Neural progenitor cell (in vitro differentiated cells): ENCODE measurements at regions not wholly inside any gene's neighbourhood (a gene's known extent, or its start where the extent isn't known, plus 50 kb on each side); places are given as distances from the start of the nearest gene placed in this dataset.

Experiments used
- DNase-seq: peaks from one replicate; pipeline ENCODE4 v3.0.0-alpha.2; 2016; ENCODE audit warnings: low spot score
- H2AFZ ChIP-seq: fragments of 200-600 bp; sonication (generic); replicated peaks from 2 replicates; pipeline ENCODE4 v1.6.1; 2016; ENCODE audit warnings: antibody characterized with exemption
- H3F3A ChIP-seq: fragments of 200-600 bp; sonication (generic); 2 replicates; pipeline ENCODE4 v1.6.1; 2016; ENCODE audit warnings: antibody characterized with exemption, low read depth
- H3K27ac ChIP-seq: fragments of 200-600 bp; sonication (generic); 2 replicates; pipeline ENCODE4 v1.5.1; 2016; ENCODE audit warnings: mild to moderate bottlenecking
- H3K27me3 ChIP-seq: fragments of 200-600 bp; sonication (generic); 2 replicates; pipeline ENCODE4 v1.6.1; 2016; ENCODE audit warnings: mild to moderate bottlenecking, moderate library complexity
- H3K36me3 ChIP-seq: fragments of 200-600 bp; sonication (generic); 2 replicates; pipeline ENCODE4 v1.5.1; 2016
- H3K4me1 ChIP-seq: fragments of 200-600 bp; sonication (generic); 2 replicates; pipeline ENCODE4 v1.6.1; 2016; ENCODE audit warnings: mixed run types
- H3K4me2 ChIP-seq: fragments of 200-600 bp; sonication (generic); 2 replicates; pipeline ENCODE4 v1.6.1; 2016
- H3K4me3 ChIP-seq: fragments of 200-600 bp; sonication (generic); 2 replicates; pipeline ENCODE4 v1.5.1; 2016
- H3K79me2 ChIP-seq: fragments of 200-600 bp; sonication (generic); 2 replicates; pipeline ENCODE4 v1.6.1; 2016; ENCODE audit warnings: low read depth
- H3K9ac ChIP-seq: fragments of 200-600 bp; sonication (generic); 2 replicates; pipeline ENCODE4 v1.6.1; 2016
- H3K9me3 ChIP-seq: fragments of 200-600 bp; sonication (generic); 2 replicates; pipeline ENCODE4 v1.5.1; 2016; ENCODE audit warnings: low read depth
- H4K20me1 ChIP-seq: fragments of 200-600 bp; sonication (generic); 2 replicates; pipeline ENCODE4 v1.6.1; 2016; ENCODE audit warnings: low read depth
- H3K27ac Mint-ChIP-seq: 3 replicates; pipeline ENCODE4 v1.8.0; 2021; ENCODE audit warnings: mixed read lengths
- H3K27me3 Mint-ChIP-seq: 2 replicates; pipeline ENCODE4 v1.8.0; 2022; ENCODE audit warnings: low read depth, mild to moderate bottlenecking, inconsistent platforms, moderate library complexity, mixed read lengths; ENCODE audit not compliant: insufficient read depth
- H3K36me3 Mint-ChIP-seq: 3 replicates; pipeline ENCODE4 v1.8.0; 2021; ENCODE audit warnings: mixed read lengths
- H3K4me1 Mint-ChIP-seq: 3 replicates; pipeline ENCODE4 v1.8.0; 2021; ENCODE audit warnings: mixed read lengths
- H3K4me3 Mint-ChIP-seq: 3 replicates; pipeline ENCODE4 v1.8.0; 2021; ENCODE audit warnings: mild to moderate bottlenecking, moderate library complexity, mixed read lengths
- H3K9me3 Mint-ChIP-seq: 3 replicates; pipeline ENCODE4 v1.8.0; 2020; ENCODE audit warnings: mixed read lengths
- EZH2 ChIP-seq: fragments of 200-600 bp; sonication (generic); IDR thresholded peaks from 2 replicates; pipeline ENCODE4 v1.6.1; 2017; ENCODE audit warnings: antibody characterized with exemption, mild to moderate bottlenecking, moderate library complexity
- EZH2phosphoT487 ChIP-seq: fragments of 200-600 bp; sonication (generic); IDR thresholded peaks from 2 replicates; pipeline ENCODE4 v1.6.1; 2017; ENCODE audit warnings: antibody characterized with exemption
- TF ChIP-seq, protein P1 (sequence below): fragments of 200-600 bp; sonication (generic); IDR thresholded peaks from 2 replicates; pipeline ENCODE4 v1.5.1; 2017; ENCODE audit warnings: antibody characterized with exemption, mild to moderate bottlenecking

DNA sequence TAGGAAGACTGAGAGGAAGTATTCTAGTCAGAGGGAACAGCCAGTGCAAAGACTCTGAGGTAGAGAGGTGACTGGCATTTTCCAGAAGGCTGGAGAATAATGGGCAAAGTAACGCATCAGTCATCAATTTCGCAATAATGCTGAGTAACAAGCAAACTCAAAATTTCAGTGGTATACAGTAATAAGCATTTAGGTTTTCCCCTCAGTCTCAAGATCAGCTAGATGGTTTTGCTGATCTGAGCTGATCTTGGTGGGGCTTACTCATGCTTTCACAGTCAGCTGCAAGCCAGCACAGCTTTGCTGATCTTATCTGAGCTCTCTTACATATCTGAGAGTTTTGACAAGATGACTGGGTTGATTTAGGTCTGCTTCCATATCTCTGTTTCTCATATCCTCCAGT is 108.7 kb downstream of the TSEN15 start:
- no peak for TF ChIP-seq EZH2
- TF ChIP-seq, protein P1, sequence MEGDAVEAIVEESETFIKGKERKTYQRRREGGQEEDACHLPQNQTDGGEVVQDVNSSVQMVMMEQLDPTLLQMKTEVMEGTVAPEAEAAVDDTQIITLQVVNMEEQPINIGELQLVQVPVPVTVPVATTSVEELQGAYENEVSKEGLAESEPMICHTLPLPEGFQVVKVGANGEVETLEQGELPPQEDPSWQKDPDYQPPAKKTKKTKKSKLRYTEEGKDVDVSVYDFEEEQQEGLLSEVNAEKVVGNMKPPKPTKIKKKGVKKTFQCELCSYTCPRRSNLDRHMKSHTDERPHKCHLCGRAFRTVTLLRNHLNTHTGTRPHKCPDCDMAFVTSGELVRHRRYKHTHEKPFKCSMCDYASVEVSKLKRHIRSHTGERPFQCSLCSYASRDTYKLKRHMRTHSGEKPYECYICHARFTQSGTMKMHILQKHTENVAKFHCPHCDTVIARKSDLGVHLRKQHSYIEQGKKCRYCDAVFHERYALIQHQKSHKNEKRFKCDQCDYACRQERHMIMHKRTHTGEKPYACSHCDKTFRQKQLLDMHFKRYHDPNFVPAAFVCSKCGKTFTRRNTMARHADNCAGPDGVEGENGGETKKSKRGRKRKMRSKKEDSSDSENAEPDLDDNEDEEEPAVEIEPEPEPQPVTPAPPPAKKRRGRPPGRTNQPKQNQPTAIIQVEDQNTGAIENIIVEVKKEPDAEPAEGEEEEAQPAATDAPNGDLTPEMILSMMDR, result no peak
- no peak for TF ChIP-seq EZH2phosphoT487
- peaks cover 4% of the 10 kb centered on the region for H3K4me1 ChIP-seq
- H3K4me1 Mint-ChIP-seq, result peaks cover 10% of the 10 kb centered on the region

DNA sequence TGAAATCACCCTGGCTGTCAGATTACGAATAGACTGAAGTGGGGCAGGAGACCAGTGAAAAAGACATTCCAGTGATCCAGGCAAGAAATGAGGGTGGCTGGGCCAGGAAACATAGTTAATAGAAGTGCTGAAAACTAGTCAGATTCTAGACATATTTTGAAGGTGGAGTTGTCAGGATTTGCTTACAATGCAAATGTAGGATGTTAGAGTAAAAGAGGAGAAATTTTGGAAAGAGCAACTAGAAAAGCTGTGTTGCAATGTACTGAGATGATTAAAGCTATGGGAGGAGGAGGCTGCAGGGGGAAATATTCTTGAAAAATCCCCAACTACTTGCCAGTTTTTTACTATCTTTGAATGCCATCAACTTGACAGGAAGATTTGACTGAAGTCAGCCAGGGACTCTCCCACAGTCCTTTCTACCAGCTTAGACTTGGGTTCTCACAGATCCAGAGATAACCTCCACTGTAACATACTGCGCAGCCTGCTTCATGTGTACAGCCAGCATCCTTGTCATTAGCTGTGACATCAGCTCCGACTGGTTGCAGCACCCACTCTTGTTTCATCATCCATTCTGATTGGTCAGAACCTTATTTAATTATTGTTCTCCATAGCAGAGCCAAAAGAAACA is 109.7 kb downstream of the TSEN15 start:
- H3K4me1 ChIP-seq, result peaks cover 4% of the 10 kb centered on the region
- H3F3A ChIP-seq, result no peaks in the 10 kb centered on the region
- no peak overlapping the region for H2AFZ ChIP-seq
- Mint-ChIP-seq H3K36me3 (peaks cover 2% of the 10 kb centered on the region), H3K27ac (no peak overlapping the region), H3K9me3 (peaks cover 4% of the 10 kb centered on the region), H3K4me1 (peaks cover 10% of the 10 kb centered on the region), H3K27me3 (peaks cover 2% of the 10 kb centered on the region), H3K4me3 (no peak overlapping the region)
- no peak overlapping the region for H3K9ac ChIP-seq
- no peak overlapping the region for H3K4me2 ChIP-seq
- no peak overlapping the region for H3K4me3 ChIP-seq
- no peak overlapping the region for H3K27ac ChIP-seq
- H3K79me2 ChIP-seq, result no peaks in the 10 kb centered on the region
- no peaks in the 10 kb centered on the region for H3K9me3 ChIP-seq
- no peaks in the 10 kb centered on the region for H3K27me3 ChIP-seq
- H3K36me3 ChIP-seq, result no peaks in the 10 kb centered on the region
- no peaks in the 10 kb centered on the region for H4K20me1 ChIP-seq
- TF ChIP-seq, protein P1, result no peak
- TF ChIP-seq EZH2 (no peak), EZH2phosphoT487 (no peak)
- DNase-seq, result no peak

More for the DNA sequence above, 108.7 kb downstream of the TSEN15 start:
- Histone ChIP-seq H3K4me3 (no peak overlapping the region), H3K9me3 (no peaks in the 10 kb centered on the region), H3K27ac (no peak overlapping the region), H3K9ac (no peak overlapping the region), H3K4me2 (no peak overlapping the region), H3K36me3 (no peaks in the 10 kb centered on the region), H4K20me1 (no peaks in the 10 kb centered on the region), H2AFZ (no peak overlapping the region), H3F3A (no peaks in the 10 kb centered on the region), H3K27me3 (no peaks in the 10 kb centered on the region), H3K79me2 (no peaks in the 10 kb centered on the region)
- Mint-ChIP-seq H3K9me3 (peaks cover 3% of the 10 kb centered on the region), H3K27me3 (peaks cover 2% of the 10 kb centered on the region), H3K36me3 (peaks cover under 1% of the 10 kb centered on the region), H3K4me3 (no peak overlapping the region), H3K27ac (no peak overlapping the region)
- no peak for DNase-seq

DNA sequence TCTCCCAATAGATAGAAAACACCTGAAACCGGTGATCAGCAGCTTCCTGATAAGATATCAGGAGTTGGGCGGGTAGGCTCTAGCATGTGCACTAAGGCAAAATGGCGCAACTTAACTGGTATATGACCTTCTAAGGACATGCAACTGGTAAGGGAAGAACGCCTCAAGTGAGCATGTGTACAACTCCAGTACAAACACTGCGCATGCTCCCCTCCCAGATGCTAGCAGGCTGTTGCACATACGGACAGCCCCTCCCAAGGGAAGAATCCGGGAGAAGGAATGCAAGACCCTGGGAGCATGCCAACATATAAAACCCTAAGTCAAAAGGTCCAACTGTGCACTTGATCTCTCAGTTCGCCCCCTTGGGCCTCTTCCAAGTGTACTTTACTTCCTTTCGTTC is 110.8 kb downstream of the TSEN15 start:
- peaks cover 2% of the 10 kb centered on the region for H3K4me1 Mint-ChIP-seq
- Histone ChIP-seq H3K27ac (no peak overlapping the region), H4K20me1 (no peaks in the 10 kb centered on the region), H3F3A (no peaks in the 10 kb centered on the region), H3K9ac (no peak overlapping the region), H3K4me2 (no peak overlapping the region), H3K4me1 (no peaks in the 10 kb centered on the region), H3K36me3 (no peaks in the 10 kb centered on the region), H3K9me3 (no peaks in the 10 kb centered on the region), H3K79me2 (no peaks in the 10 kb centered on the region), H3K4me3 (no peak overlapping the region), H2AFZ (no peak overlapping the region), H3K27me3 (no peaks in the 10 kb centered on the region)
- no peak overlapping the region for H3K27ac Mint-ChIP-seq
- no peak for TF ChIP-seq EZH2
- TF ChIP-seq, protein P1, result no peak
- no peak for TF ChIP-seq EZH2phosphoT487
- H3K9me3 Mint-ChIP-seq, result peaks cover 4% of the 10 kb centered on the region
- peaks cover 2% of the 10 kb centered on the region for H3K27me3 Mint-ChIP-seq
- H3K36me3 Mint-ChIP-seq, result peaks cover 2% of the 10 kb centered on the region
- DNase-seq, result no peak
- no peak overlapping the region for H3K4me3 Mint-ChIP-seq
